SH-SY5Y (cell line): ENCODE measurements at regions not wholly inside any gene's neighbourhood (a gene's known extent, or its start where the extent isn't known, plus 50 kb on each side); places are given as distances from the start of the nearest gene placed in this dataset.

Experiments
- GATA2 ChIP-seq: IDR thresholded peaks from 2 replicates; pipeline ENCODE4 v1.6.1; 2011; ENCODE audit warnings: mild to moderate bottlenecking, low read depth, low read length
- GATA3 ChIP-seq: IDR thresholded peaks from 2 replicates; pipeline ENCODE4 v1.6.1; 2011; ENCODE audit warnings: low read depth, mild to moderate bottlenecking, low read length, moderate library complexity

DNA sequence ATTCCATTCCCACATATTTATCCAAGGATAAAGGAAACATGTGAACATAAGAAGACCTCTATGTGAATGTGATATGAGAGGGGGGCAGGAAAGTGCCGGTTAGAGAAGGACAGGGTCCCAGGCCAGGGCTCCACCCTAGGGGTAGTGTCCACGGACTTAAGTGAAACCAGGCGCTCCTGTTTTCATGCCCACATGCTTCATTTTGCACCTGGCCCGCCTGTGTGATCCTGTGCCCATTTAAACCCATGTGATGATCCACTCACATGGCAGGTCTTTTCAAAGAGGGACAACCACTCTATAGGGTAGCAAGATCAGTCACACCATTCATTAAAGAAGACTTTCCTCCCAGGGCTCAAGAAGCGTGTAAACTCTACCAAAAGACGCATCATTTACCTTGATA, 865.3 kb upstream of the GJE1 start:
- TF ChIP-seq GATA3, result no peak
- TF ChIP-seq GATA2, result no peak
